ENCODE measurements at regions not wholly inside any gene's neighbourhood (a gene's known extent, or its start where the extent isn't known, plus 50 kb on each side); places are given as distances from the start of the nearest gene placed in this dataset.

- TF ChIP-seq SIN3A (IDR thresholded peaks at IDR 0.05; ENCODE audit: borderline replicate concordance in 2 of 2, control insufficient read depth in 1 of 2, low read depth in 2 of 2, low read length in 2 of 2) (no peak), ZNF436 (CRISPR knock-in tag; IDR thresholded peaks at IDR 0.05) (no peak)
These were observed 740.6 kb upstream of the FAM241A start (continued) for GRCh38 chr4:111404673-111405072.

- ATAC-seq (no peak), DNase-seq (ENCODE audit: extremely low read depth in 1 of 4, low spot score in 3 of 4) (no peak), FAIRE-seq (no peak)
- no peak overlapping the region for H2AFZ ChIP-seq (ENCODE audit: low read depth, low read length)
- H3K4me2 ChIP-seq (ENCODE audit: insufficient read depth, low read length) = no peak overlapping the region
- no peaks in the 10 kb centered on the region for H3K79me2 ChIP-seq (ENCODE audit: control insufficient read depth, insufficient read depth, low read length)
- intact Hi-C loops (cut with micrococcal nuclease) (no loop called here), in situ Hi-C loops (cut with MboI) (no loop called here)
- no peaks in the 10 kb centered on the region for H3K27me3 ChIP-seq (ENCODE audit: control insufficient read depth in 2 of 2, insufficient read depth in 2 of 2, low read length in 2 of 2)
- H3K36me3 ChIP-seq (ENCODE audit: control insufficient read depth, insufficient read depth, low read length) = no peaks in the 10 kb centered on the region
- H3K9me1 ChIP-seq (ENCODE audit: control insufficient read depth, insufficient read depth, low read length) = no peaks in the 10 kb centered on the region
- H3K9me3 ChIP-seq (replicated peaks; ENCODE audit: control insufficient read depth, insufficient read depth, low read depth, low read length) = no peaks in the 10 kb centered on the region
- no peaks in the 10 kb centered on the region for H4K20me1 ChIP-seq (replicated peaks; ENCODE audit: control insufficient read depth, insufficient read depth, low read length)
- 1% methylated on average over 5 of the region's 5 CpGs for WGBS (ENCODE audit: insufficient coverage, low coverage, missing lambda C conversion rate)
- no peak overlapping the region for H3K9ac ChIP-seq (ENCODE audit: insufficient read depth in 1 of 2, low read depth in 2 of 2, low read length in 2 of 2)
- CTCF ChIA-PET (ENCODE audit: low intra/inter-chr PET ratio) = no interaction called here
- POLR2A ChIA-PET = no interaction called here
- no peaks in the 10 kb centered on the region for H3K4me1 ChIP-seq (replicated peaks in 1 of 2; ENCODE audit: control insufficient read depth in 2 of 2, insufficient read depth in 2 of 2, low read length in 2 of 2)
- TF ChIP-seq NFXL1 (CRISPR knock-in tag; IDR thresholded peaks at IDR 0.05) = no peak
- no peak for TF ChIP-seq RREB1 (CRISPR knock-in tag; IDR thresholded peaks at IDR 0.05)
- TF ChIP-seq ZSCAN29 (IDR thresholded peaks at IDR 0.05) = no peak
- no peak overlapping the region for H3K4me3 ChIP-seq
- H3K27ac ChIP-seq (ENCODE audit: extremely low read depth, low read depth, low read length) = no peak overlapping the region
- no TSS peak for BruUV-seq (replicated peaks)
These were observed 739.3 kb upstream of the FAM241A start for GRCh38 chr4:111405989-111406388.
